ENCODE measurements at regions not wholly inside any gene's neighbourhood (a gene's known extent, or its start where the extent isn't known, plus 50 kb on each side); places are given as distances from the start of the nearest gene placed in this dataset.

GRCh38 chr1:170804419-170804818 is 130.9 kb upstream of the MROH9 start:
- TF ChIP-seq ZNF670 (tag by site-specific recombination; IDR thresholded peaks at IDR 0.05; ENCODE audit: low read depth), result no peak
- TF ChIP-seq CTCF (tag by site-specific recombination; IDR thresholded peaks at IDR 0.05), result no peak
- no peak for TF ChIP-seq ZBTB20 (tag by site-specific recombination; IDR thresholded peaks at IDR 0.05)

All from HEK293 (cell line).